ENCODE measurements at regions not wholly inside any gene's neighbourhood (a gene's known extent, or its start where the extent isn't known, plus 50 kb on each side); places are given as distances from the start of the nearest gene placed in this dataset.

GRCh38 chr18:45119876-45120275, 439.2 kb downstream of the SETBP1 start:
- DNase-seq = peak; percentile 27

DNA sequence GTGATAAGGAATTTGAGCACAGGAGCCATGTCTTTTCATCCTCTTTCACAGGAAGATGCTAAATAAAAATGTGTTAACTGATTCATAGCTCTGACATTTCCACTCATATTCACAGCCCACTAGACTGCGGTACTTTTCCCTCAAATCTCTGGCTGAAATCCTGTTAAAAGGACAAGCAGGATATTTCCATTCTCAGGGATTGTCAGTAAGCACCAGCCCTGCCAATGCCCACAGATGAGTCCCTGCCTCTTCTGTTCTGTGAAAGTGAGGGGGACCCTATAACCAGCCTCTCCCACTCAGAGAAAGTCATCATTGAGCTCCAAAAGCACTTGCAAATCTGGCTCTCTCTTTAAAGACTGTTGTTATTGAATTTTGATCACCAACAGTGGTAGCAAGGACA, 440.5 kb downstream of the SETBP1 start:
- no peak for DNase-seq

- DNase-seq = no peak
These were observed 441.8 kb downstream of the SETBP1 start for GRCh38 chr18:45122506-45122905.

DNA sequence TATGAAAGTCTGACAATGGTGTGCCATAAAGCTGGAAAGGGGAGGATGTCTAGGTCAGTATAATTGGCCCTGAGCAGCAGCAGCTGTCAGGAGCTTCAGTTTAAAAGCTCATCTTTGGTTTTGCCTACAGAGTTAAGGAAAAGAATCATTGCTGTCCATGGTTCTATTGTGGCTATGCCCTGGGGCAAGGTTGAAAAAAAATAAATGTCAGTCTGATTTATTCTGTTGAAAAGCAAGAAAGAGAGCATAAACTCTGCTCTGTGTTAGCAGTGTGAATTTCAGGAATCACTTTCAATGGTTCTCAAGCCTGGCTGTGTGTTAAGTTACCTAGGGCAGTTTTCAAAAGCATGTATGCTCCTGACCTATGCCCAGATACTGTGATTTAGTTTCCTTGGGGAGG, 446.7 kb downstream of the SETBP1 start:
- DNase-seq = peak; percentile 10

GRCh38 chr18:45133276-45133675, 452.6 kb downstream of the SETBP1 start:
- DNase-seq = no peak

- DNase-seq = no peak
These were observed 455.8 kb downstream of the SETBP1 start for GRCh38 chr18:45136381-45137086.

- no peak for DNase-seq
These were observed 456.4 kb downstream of the SETBP1 start for GRCh38 chr18:45137087-45137419.

GRCh38 chr18:45139478-45139877, 458.8 kb downstream of the SETBP1 start:
- DNase-seq = no peak

- no peak for DNase-seq
These were observed 462.2 kb downstream of the SETBP1 start for GRCh38 chr18:45142868-45143267.

GRCh38 chr18:45149712-45150111, 465.6 kb upstream of the SLC14A2 start:
- no peak for DNase-seq

- no peak for DNase-seq
These were observed 463.6 kb upstream of the SLC14A2 start for GRCh38 chr18:45151645-45152044.

- no peak for DNase-seq
These were observed 459.8 kb upstream of the SLC14A2 start for GRCh38 chr18:45155526-45155925.

DNA sequence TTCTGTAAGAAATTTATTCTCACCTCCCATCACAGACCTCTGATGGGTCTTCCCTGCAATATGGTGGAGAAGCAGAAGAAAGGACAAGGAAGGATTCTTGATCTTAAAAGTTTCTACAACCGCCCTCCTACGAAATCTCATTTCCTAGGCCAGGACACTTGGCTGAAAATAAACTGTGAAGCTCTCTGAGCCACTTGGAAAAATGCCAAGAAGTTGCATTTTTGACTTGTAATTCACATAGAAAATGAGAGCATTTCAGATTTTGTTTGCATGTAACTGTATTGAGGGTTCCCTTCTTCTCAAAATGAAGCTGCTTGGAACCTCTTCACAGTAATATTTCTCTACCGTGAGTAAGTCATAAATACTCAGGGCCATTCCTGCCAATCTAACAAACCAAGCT, 458.3 kb upstream of the SLC14A2 start:
- no peak for DNase-seq

DNA sequence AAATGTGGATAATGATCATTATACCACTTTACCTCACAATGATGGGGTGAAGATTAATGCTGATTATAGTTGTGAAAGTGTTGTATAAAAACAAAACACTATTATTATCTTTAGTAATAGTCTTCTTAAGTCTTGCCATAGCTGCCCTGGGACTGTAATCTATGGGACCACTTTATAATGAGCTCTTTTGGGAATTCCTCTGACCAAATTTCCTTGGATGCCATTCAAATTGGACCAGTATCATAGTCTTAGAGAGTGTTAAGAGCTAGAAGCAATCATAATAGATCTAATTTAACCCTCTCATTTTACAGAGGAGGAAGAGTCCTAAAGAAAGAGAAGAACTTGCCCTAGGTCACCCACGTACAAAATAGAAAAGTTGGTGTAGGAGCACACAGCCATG, 457.7 kb upstream of the SLC14A2 start:
- no peak for DNase-seq

GRCh38 chr18:45161850-45162249, 453.4 kb upstream of the SLC14A2 start:
- no peak for DNase-seq

DNA sequence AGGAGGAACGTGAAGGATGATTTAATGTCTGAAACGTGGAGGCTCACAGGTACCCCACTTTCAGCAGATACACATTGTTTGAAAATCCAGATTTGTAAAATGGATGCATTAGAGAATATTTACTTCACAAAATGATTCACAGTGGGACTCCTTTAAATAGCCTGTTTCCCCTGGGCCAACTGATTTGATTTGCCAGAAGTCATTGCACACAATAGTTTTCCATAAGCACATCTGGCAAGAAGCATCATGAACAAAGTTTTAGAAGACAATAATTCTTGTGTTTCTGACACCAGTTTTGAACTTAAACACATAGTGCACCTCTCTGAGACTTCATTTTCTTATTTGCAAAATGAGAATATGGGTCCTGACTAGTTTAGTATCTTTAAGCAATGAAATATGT, 451.4 kb upstream of the SLC14A2 start:
- no peak for DNase-seq

- no peak for DNase-seq
These were observed 450.7 kb upstream of the SLC14A2 start for GRCh38 chr18:45164551-45164950.

DNA sequence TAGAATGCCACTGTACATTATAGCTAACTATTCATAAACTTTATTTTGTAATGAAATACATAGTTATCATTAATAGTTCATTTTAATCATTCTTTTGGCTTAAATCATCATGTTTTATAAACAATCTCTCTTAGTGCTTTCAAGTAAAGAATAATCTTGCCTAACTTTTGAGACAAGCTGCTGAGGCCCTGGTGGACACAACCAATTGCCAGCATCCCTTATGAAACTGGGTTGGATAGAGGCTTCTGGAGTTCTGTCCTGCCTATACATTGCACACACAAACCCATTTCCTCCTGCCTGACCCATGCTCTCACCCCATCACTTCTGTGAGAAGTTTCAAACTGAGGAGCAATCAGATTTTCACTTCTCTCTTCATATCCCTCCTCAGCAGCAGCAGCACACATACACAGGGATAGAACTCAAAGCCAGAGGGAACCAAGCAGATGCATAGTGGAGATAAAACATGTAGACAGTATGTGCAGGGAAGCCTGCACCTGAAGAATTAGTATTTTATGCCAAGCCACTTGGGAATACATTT, 450.0 kb upstream of the SLC14A2 start:
- DNase-seq = no peak

- no peak for DNase-seq
These were observed 449.4 kb upstream of the SLC14A2 start for GRCh38 chr18:45165871-45166270.

- DNase-seq = no peak
These were observed 448.9 kb upstream of the SLC14A2 start for GRCh38 chr18:45166341-45166835.

DNA sequence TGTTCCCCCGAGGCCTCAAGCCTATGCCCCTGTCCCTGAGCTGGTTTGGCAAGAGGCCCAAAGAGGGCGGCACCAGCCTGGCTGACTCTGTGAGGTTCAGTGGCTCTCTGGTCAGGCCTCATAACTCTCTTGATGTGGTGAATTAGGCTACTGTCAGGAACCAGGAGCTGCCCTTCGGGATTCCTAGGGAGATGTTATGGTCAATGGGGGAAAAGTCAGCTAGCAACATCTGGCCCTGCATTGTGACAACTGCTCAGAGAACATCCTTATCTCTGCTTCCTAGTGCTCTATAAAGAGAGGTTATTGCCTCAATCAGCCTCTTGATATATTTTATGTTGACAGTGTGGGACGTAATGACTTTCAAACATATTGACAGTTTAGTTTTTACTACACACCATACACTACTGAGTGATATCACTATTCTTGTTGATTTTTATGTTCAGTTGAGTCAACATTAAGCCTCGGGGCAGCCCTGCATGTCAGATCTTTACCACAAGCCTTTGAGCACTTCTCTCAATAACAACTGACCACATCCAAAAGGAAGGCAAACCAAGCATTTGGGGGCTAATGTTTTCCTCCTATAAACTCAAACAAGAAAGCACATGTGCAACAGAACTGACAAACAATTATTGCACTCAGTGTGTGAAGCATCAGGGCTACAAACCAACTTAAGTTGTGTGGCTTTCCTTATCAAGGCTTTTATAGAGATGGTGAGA, 448.3 kb upstream of the SLC14A2 start:
- DNase-seq = no peak

DNA sequence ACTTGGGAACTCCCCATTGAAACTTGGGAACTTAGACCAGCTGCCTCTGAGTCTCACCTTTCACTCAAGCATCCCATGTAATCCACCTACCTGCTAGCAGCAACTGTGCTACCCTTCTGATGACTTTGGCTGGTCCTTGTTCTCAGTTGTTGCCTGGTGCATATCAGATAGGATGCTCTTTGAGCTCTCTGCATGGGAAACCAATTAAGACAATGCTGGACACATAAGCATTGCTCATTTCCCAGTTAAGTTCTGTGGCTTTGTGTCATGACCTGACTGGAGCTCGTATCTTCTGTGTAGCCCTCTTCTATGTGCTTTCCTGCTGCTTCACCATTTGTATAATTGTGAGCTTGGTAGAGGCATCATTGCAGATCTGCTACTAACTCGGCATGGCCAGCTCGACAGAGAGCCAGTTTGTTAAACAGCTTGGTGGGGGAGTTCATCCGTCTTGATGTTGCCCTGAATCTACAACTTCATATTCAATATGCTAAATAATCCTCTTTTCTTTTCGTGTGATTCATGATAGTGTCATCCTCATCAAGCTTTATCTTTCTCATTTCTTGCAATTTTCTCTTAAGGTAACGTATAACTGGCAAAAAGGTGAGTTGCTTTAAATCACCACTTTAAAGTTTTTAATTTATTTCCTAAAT, 447.5 kb upstream of the SLC14A2 start:
- DNase-seq = no peak

DNA sequence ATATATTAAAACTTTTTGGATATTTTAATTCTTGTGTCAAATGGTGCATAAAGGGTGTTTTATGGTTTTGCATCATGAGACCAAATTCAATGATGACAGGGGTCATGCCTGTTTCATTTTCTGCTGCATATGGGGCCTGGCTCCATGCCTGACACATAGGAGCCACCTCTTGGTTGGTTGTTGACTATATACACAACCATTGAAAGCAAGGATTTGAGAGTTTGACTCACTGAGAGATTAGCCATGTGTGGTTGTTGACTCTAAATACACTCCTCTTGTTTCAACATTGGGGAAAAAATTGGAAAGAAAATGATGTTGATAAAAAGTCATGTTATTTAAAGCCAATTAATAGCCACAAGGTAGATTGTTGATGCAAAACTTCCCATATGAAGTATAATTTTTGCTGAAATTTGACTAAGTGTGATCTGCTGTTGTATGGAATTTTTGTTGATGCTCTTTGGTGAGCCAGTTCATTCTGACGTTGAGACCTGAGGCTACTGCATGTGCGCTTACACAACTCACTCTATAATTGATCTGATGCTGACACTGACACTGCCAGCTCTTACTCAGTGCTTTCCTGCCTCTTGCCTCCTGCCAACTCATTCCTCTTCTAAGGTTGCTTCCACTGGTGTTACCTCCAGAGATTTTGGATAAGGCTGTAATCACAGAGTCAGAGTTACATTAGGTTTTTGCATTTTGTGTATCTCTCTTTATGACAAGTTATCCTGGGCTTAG, 446.2 kb upstream of the SLC14A2 start:
- DNase-seq = no peak

Data from eye (tissue), 1 donor.